ENCODE measurements at regions not wholly inside any gene's neighbourhood (a gene's known extent, or its start where the extent isn't known, plus 50 kb on each side); places are given as distances from the start of the nearest gene placed in this dataset.
A peak's percentile ranks its signal among the peaks of the same experiment; 100 is the strongest.

DNA sequence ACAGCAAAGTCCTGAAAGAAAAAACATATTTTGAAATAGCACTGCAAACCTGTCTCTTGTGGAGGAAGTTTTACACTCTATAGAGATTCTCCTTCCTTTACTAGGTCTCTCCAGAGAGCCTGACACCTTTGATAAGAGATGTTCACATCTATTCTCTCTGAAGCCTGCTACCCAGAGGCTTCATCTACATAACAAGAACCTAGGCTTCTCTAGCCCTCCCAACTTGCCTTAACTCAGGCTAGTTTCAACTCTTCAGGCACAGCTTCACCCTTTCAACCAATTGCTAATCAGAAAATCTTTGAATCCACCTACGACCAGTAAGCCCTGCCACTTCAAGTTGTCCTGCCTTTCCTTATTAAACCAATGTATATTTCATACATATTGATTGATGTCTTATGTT is 60.6 kb downstream of the IFNG start:
- TF ChIP-seq GRHL2 (CRISPR knock-in tag; IDR thresholded peaks at IDR 0.05; ENCODE audit: insufficient replicate concordance, severe bottlenecking) (no peak), GABPB1 (CRISPR knock-in tag; IDR thresholded peaks at IDR 0.05) (no peak), SOX15 (CRISPR knock-in tag; IDR thresholded peaks at IDR 0.05) (no peak), SP1 (CRISPR knock-in tag; conservative IDR thresholded peaks at IDR 0.05) (no peak), NFE2L1 (CRISPR knock-in tag; IDR thresholded peaks at IDR 0.05) (no peak), IRF2 (CRISPR knock-in tag; IDR thresholded peaks at IDR 0.05; ENCODE audit: borderline replicate concordance, low read depth) (no peak), NR1H2 (CRISPR knock-in tag; IDR thresholded peaks at IDR 0.05) (no peak), PRRX2 (CRISPR knock-in tag; IDR thresholded peaks at IDR 0.05) (no peak), ZNF416 (CRISPR knock-in tag; IDR thresholded peaks at IDR 0.05) (no peak), ZNF121 (CRISPR knock-in tag; IDR thresholded peaks at IDR 0.05) (no peak), OVOL2 (CRISPR knock-in tag; IDR thresholded peaks at IDR 0.05; ENCODE audit: borderline replicate concordance) (no peak), HMGA2 (CRISPR knock-in tag; IDR thresholded peaks at IDR 0.05) (no peak), RORB (CRISPR knock-in tag; IDR thresholded peaks at IDR 0.05) (no peak), ZNF219 (CRISPR knock-in tag; IDR thresholded peaks at IDR 0.05; ENCODE audit: borderline replicate concordance) (no peak)
- TF ChIP-seq, protein P1, sequence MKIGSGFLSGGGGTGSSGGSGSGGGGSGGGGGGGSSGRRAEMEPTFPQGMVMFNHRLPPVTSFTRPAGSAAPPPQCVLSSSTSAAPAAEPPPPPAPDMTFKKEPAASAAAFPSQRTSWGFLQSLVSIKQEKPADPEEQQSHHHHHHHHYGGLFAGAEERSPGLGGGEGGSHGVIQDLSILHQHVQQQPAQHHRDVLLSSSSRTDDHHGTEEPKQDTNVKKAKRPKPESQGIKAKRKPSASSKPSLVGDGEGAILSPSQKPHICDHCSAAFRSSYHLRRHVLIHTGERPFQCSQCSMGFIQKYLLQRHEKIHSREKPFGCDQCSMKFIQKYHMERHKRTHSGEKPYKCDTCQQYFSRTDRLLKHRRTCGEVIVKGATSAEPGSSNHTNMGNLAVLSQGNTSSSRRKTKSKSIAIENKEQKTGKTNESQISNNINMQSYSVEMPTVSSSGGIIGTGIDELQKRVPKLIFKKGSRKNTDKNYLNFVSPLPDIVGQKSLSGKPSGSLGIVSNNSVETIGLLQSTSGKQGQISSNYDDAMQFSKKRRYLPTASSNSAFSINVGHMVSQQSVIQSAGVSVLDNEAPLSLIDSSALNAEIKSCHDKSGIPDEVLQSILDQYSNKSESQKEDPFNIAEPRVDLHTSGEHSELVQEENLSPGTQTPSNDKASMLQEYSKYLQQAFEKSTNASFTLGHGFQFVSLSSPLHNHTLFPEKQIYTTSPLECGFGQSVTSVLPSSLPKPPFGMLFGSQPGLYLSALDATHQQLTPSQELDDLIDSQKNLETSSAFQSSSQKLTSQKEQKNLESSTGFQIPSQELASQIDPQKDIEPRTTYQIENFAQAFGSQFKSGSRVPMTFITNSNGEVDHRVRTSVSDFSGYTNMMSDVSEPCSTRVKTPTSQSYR (CRISPR knock-in tag; IDR thresholded peaks at IDR 0.05): no peak
- TF ChIP-seq, protein P2, sequence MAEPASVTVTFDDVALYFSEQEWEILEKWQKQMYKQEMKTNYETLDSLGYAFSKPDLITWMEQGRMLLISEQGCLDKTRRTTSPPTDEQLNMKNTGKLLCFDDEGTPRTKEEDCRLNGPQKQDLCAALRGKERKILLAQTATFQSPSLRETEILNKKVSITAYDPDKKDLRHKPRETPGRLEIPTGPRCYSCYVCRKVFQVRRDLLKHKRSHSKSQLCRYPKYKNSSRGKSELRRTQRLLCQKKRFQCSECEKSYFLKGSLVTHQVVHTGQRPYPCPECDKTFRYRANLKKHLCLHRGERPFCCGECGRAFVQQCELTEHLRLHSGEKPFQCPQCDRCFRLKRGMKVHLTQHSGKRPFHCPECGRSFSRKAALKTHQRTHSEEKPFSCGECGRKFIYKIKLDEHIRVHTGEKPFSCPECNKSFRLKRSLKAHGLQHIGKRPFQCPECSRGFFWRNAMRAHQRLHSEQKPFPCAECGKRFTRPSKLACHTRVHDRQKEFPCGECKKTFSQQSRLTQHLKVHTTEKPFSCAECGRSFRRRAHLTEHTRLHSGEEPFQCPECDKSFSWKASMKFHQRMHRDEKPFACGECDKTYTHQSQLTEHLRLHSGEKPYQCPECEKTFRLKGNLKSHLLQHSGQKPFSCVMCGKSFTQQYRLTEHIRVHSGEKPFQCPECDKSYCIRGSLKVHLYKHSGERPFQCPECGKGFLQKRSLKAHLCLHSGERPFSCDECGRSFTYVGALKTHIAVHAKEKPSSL (CRISPR knock-in tag; conservative IDR thresholded peaks at IDR 0.05): no peak
- TF ChIP-seq, protein P3, sequence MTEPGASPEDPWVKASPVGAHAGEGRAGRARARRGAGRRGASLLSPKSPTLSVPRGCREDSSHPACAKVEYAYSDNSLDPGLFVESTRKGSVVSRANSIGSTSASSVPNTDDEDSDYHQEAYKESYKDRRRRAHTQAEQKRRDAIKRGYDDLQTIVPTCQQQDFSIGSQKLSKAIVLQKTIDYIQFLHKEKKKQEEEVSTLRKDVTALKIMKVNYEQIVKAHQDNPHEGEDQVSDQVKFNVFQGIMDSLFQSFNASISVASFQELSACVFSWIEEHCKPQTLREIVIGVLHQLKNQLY (CRISPR knock-in tag; IDR thresholded peaks at IDR 0.05): no peak
- TF ChIP-seq, protein P4, sequence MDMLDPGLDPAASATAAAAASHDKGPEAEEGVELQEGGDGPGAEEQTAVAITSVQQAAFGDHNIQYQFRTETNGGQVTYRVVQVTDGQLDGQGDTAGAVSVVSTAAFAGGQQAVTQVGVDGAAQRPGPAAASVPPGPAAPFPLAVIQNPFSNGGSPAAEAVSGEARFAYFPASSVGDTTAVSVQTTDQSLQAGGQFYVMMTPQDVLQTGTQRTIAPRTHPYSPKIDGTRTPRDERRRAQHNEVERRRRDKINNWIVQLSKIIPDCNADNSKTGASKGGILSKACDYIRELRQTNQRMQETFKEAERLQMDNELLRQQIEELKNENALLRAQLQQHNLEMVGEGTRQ (CRISPR knock-in tag; IDR thresholded peaks at IDR 0.05): no peak
- TF ChIP-seq, protein P5, sequence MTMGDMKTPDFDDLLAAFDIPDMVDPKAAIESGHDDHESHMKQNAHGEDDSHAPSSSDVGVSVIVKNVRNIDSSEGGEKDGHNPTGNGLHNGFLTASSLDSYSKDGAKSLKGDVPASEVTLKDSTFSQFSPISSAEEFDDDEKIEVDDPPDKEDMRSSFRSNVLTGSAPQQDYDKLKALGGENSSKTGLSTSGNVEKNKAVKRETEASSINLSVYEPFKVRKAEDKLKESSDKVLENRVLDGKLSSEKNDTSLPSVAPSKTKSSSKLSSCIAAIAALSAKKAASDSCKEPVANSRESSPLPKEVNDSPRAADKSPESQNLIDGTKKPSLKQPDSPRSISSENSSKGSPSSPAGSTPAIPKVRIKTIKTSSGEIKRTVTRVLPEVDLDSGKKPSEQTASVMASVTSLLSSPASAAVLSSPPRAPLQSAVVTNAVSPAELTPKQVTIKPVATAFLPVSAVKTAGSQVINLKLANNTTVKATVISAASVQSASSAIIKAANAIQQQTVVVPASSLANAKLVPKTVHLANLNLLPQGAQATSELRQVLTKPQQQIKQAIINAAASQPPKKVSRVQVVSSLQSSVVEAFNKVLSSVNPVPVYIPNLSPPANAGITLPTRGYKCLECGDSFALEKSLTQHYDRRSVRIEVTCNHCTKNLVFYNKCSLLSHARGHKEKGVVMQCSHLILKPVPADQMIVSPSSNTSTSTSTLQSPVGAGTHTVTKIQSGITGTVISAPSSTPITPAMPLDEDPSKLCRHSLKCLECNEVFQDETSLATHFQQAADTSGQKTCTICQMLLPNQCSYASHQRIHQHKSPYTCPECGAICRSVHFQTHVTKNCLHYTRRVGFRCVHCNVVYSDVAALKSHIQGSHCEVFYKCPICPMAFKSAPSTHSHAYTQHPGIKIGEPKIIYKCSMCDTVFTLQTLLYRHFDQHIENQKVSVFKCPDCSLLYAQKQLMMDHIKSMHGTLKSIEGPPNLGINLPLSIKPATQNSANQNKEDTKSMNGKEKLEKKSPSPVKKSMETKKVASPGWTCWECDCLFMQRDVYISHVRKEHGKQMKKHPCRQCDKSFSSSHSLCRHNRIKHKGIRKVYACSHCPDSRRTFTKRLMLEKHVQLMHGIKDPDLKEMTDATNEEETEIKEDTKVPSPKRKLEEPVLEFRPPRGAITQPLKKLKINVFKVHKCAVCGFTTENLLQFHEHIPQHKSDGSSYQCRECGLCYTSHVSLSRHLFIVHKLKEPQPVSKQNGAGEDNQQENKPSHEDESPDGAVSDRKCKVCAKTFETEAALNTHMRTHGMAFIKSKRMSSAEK (CRISPR knock-in tag; IDR thresholded peaks at IDR 0.05; ENCODE audit: borderline replicate concordance): no peak
- TF ChIP-seq, protein P6, sequence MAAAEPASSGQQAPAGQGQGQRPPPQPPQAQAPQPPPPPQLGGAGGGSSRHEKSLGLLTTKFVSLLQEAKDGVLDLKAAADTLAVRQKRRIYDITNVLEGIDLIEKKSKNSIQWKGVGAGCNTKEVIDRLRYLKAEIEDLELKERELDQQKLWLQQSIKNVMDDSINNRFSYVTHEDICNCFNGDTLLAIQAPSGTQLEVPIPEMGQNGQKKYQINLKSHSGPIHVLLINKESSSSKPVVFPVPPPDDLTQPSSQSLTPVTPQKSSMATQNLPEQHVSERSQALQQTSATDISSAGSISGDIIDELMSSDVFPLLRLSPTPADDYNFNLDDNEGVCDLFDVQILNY (CRISPR knock-in tag; IDR thresholded peaks at IDR 0.05): no peak
- Mint-ChIP-seq H3K4me3 (no peak overlapping the region), H3K4me1 (peaks cover 12% of the 10 kb centered on the region), H3K36me3 (peaks cover 5% of the 10 kb centered on the region; the same call in 1 of the 2 replicates), H3K9me3 (peaks cover 10% of the 10 kb centered on the region), H3K27me3 (ENCODE audit: low read depth) (no peaks in the 10 kb centered on the region), H3K27ac (peak overlapping the region; percentile 71; the same call in 1 of the 2 replicates)
- ChIA-PET POLR2A (no interaction called here), CTCF (no interaction called here)
- no peak for DNase-seq (ENCODE audit: low spot score)
- ATAC-seq: peak; percentile 93

Data from WTC11 (cell line).